NCI-H2029 (cell line): ENCODE measurements at regions not wholly inside any gene's neighbourhood (a gene's known extent, or its start where the extent isn't known, plus 50 kb on each side); places are given as distances from the start of the nearest gene placed in this dataset.
"Not testable (repeated sequence)": the region's sequence is repeated elsewhere in the genome, so short reads cannot be mapped to it uniquely, and the experiment has no call there.

ENCODE experiments used
- DNase-seq: peaks from one replicate; lab custom pipeline; 2025; lab: John Stamatoyannopoulos, UW

- no peak for DNase-seq
These were observed 295.2 kb upstream of the HS6ST1 start for GRCh38 chr2:128613876-128614275.

DNA sequence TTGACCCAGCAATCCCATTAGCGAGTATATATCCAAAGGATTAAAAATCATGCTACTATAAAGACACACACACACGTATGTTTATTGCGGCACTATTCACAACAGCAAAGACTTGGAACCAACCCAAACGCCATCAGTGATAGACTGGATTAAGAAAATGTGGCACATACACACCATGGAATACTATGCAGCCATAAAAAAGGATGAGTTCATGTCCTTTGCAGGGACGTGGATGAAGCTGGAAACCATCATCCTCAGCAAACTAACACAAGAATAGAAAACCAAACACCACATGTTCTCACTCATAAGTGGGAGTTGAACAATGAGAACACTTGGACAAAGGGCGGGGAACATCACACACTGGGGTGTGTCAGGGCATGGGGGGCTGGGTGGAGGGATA is 296.2 kb upstream of the HS6ST1 start:
- not testable (repeated sequence) for DNase-seq

- DNase-seq, result no peak
These were observed 296.9 kb upstream of the HS6ST1 start for GRCh38 chr2:128615571-128615970.

- no peak for DNase-seq
These were observed 298.4 kb upstream of the HS6ST1 start for GRCh38 chr2:128617029-128617590.

GRCh38 chr2:128617661-128618060 is 299.0 kb upstream of the HS6ST1 start:
- no peak for DNase-seq

- DNase-seq, result no peak
These were observed 300.0 kb upstream of the HS6ST1 start for GRCh38 chr2:128618642-128619041.

DNA sequence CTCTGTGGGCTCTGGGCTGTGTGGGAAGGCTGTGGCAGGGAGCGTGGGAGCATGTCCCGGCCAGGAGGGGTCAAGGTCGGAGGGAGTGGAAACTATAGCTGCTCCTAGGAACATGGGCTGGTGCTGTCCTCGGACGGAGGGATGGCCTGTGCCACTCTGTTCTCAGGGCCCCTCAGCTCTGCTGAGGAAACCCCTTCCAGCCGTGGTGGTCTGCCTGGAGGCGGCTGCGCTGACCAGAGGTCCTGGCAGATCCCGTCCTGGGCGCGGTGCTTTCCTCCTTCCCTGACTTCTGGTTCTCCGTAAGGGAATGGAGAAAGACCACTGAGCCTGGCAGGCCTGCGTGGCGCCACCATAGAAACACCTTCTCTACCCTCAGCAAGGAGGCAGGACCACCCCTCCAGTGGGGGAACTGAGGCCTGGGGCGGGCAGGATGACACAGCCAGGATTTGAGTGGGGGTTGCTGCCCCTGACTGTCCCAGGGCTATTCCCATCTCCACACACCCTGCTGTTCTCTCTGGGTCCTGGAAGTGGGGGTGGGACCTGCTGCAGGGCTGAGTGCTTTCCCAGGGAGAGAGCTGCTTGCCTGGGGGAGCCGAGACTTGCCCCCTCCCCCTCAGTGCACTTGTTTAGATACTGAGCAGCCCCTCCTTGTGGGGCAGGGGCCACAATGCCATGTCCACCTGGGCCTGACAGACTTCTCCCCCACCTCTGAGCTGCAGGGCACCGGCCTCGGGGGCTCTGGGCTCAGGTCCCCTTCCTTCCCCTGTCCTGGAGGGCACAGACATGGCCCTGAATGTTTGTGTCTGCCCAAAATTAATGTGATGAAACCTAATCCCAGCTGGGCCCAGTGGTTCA is 301.0 kb upstream of the HS6ST1 start:
- no peak for DNase-seq

DNA sequence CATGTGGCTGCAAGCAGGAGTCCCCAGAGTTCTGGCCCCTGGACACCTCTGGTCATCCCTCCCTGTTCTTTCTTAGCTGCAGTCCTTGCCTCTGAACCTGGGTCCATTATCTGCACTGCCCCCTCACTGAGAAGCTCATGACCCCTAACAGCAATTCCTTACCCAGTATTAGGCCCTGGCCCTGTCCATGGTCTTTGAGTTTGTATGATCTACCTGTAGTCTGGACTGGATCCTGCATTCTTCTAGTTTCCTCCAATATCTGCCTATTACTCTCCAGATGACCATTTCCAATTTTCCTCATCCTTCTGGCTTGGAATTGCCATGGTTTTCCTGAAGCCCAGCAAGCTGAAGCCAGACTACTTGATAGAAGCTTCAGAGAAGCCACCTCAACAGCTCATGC is 302.4 kb upstream of the HS6ST1 start:
- DNase-seq, result no peak

- DNase-seq, result no peak
These were observed 303.7 kb upstream of the HS6ST1 start for GRCh38 chr2:128622371-128622770.

DNA sequence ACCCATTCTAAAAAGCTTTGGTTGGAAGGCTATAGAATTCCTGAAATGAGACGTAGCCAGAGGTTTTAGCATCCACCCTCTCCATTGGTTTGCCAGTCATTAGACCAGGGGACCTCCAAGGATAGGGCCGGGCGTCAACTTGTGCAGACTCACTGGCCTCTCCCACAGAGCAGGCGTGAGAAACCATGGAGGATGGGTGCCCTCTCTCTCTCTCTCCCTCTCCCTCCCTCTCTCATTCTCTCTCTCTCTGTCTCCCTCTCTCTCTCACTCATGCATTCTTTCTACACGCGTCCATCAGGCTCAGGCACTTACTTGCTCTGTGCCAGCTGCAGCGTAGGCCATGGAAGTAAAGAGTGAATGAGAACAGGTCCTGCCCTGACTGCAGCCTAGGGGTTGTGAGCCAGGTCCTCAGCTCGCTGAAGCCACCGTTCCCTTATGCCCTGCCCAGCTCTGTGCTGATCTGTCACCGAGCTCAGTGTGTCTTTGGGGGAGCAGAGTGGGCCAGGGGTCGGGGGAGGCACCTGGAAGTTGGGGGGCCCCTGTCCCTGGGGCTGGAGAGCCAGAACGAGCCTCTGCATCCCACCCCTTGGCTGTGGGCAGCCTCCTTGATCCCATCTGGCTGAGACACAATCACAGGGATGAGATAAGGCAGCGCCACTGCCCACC is 304.4 kb upstream of the HS6ST1 start:
- no peak for DNase-seq

DNA sequence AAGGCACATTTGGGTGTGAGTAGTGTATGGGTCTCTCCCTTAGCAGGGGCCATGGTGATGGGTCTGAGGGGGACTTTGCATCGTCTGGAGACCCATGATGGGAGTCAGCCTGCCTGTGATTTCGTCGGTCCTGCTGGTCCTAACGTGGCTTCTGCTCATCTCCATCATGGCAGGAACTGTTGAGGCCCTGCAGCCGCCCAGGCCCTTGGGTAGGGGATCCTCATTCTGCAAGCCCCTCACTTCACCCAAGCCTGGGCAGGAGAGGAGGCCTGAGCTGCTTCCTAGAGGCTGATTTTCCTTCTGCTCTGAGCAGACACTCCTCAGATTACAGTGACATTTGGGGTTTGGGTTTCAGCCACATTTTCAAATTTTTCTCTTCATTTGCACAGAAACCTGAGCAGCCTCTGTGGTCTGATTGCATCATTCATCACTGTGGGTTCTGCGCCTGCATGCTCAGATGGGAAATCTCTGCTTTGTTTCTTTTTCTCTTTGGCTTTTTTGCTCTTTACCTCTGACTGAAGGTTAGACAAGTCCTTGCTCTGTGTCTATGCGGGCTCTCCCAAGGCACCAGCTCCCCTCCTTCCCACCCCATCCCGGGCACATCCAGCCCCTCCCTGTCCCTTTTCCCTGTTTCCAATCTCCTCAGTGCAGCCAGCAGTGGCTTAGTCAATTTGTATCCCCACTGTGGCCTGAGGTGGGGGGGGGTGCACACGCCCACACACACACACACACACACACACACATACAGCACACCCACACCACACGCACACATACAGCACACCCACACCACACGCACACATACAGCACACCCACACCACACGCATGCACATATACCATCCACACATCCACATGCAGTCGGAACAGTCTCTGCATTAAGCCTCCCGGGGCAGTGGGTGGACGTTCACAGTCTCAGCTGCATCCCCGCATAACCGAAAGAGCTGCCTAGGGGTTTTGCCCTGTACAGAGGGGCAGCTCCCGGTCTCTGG is 305.4 kb upstream of the HS6ST1 start:
- DNase-seq, result peak; percentile 31

DNA sequence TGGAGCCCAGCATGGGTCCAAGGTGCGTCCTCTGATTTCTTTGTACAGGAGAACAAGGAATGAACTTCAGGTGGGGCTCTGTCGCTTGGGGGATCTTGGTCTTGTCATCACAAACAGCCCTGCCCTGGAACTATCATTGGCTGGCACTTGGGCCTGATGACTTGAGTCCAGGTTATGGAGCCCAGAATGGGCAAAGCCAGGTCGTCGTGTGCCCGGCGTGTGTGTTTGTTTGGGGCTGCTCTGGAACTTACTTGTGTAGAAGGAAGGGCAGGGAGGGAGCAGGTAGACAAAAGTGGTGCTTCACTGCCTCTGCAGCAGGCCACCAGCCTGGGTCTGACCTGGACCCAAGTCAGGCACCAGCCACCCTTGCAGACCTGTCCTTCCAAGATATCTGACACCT is 306.3 kb upstream of the HS6ST1 start:
- DNase-seq, result no peak

GRCh38 chr2:128625421-128625820 is 306.8 kb upstream of the HS6ST1 start:
- DNase-seq, result no peak

GRCh38 chr2:128625963-128626759 is 307.5 kb upstream of the HS6ST1 start:
- no peak for DNase-seq

GRCh38 chr2:128626760-128627511 is 308.3 kb upstream of the HS6ST1 start:
- no peak for DNase-seq

DNA sequence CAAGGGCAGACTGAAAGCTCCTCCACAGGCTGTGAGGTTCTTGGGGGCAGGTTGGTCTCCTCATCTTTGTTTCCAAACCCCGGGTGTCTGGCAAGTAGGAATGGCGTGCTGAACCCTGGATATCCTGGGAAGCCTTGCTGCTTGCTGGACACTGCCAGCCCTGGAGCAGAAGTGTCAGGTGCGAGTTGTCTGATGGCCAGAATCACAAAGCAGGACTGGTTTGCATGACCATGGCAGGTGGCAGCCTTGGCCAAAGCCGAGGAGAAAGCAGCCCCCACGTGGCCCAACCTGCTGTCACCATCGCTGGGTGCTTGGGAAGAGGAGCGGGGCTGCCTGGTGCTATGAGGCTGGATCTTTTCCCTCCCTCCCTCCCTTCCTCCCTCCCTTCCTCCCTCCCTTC is 309.5 kb upstream of the HS6ST1 start:
- DNase-seq, result no peak

- DNase-seq, result no peak
These were observed 310.3 kb upstream of the HS6ST1 start for GRCh38 chr2:128628996-128629395.

GRCh38 chr2:128630974-128631697 is 312.5 kb upstream of the HS6ST1 start:
- no peak for DNase-seq

DNA sequence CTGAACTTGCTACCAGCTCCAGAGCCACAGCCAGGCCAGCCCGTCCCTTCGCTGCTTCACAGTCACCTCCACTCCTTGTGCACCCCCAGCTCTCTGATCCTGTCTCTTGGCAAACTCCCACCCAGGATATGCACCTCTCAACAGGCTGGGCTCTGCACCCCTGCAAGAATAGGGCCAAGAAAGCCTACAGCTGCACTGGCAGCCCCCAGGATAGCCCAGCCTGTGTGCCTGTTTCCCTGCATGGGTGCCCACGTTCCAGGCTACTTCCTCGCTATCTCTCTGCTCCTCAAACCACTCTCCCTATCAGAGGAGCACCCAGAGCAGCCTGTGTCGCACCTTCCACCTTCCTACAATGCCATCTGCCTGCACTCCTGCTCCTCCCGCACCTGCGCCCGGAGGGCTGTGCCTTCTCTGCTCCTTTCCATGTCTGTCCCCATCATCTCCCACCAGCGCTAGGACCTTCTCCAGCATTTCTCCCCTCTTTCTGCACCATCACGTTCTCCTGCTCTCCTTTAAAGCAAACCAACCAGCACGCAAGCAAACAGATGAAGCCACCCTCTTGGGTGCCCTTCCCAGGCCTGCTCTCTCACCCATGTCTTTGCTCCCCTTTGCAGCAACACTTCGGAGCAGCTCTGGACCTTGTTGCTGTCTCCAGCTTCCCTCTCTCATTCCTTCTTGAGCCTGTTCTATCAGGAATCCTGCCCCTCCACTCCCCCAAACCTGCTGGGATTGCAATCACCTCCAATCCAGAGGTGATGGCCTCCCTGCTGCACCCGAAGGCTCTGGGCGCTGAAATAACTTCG is 313.2 kb upstream of the HS6ST1 start:
- no peak for DNase-seq
